HepG2 (cell line): ENCODE measurements at regions not wholly inside any gene's neighbourhood (a gene's known extent, or its start where the extent isn't known, plus 50 kb on each side); places are given as distances from the start of the nearest gene placed in this dataset.

Experiments used
- AGO1 ChIP-seq: fragments of 200-400 bp; formaldehyde crosslinking; IDR thresholded peaks from 2 replicates; pipeline ENCODE4 v1.6.1; 2017; ENCODE audit warnings: mild to moderate bottlenecking, low read depth, low read length, moderate library complexity; ENCODE audit not compliant: poor library complexity, severe bottlenecking
- CEBPG ChIP-seq: IDR thresholded peaks from 2 replicates; pipeline ENCODE4 v1.6.1; 2016
- CHD4 ChIP-seq: fragments of 200-600 bp; sonication (generic); IDR thresholded peaks from 2 replicates; pipeline ENCODE4 v1.7.0; 2017; ENCODE audit warnings: mild to moderate bottlenecking, low read length, borderline replicate concordance
- DBP ChIP-seq: sonication (generic); formaldehyde crosslinking; IDR thresholded peaks from 2 replicates; pipeline ENCODE4 v1.4.0; 2020; ENCODE audit warnings: missing genetic modification reagents; ENCODE audit errors: not compliant biosample characterization
- DMAP1 ChIP-seq: IDR thresholded peaks from 2 replicates; pipeline ENCODE4 v1.6.1; 2016
- GABPB1 ChIP-seq: IDR thresholded peaks from 2 replicates; pipeline ENCODE4 v1.6.1; 2016; ENCODE audit warnings: mild to moderate bottlenecking, missing genetic modification reagents, moderate library complexity, missing compliant biosample characterization
- MATR3 ChIP-seq: sonication (generic); formaldehyde crosslinking; IDR thresholded peaks from 2 replicates; pipeline ENCODE4 v1.4.0; 2020; ENCODE audit warnings: missing genetic modification reagents
- MEIS2 ChIP-seq: sonication (generic); formaldehyde crosslinking; IDR thresholded peaks from 2 replicates; pipeline ENCODE4 v1.9.0; 2021; ENCODE audit warnings: mild to moderate bottlenecking, missing genetic modification reagents
- PCBP1 ChIP-seq: fragments of 200-400 bp; formaldehyde crosslinking; IDR thresholded peaks from 2 replicates; pipeline ENCODE4 v1.6.1; 2017; ENCODE audit warnings: mild to moderate bottlenecking, low read depth, low read length, borderline replicate concordance
- RFX3 ChIP-seq: IDR thresholded peaks from 2 replicates; pipeline ENCODE4 v1.6.1; 2016; ENCODE audit warnings: missing biosample characterization, missing genetic modification reagents
- SIX1 ChIP-seq: sonication (generic); formaldehyde crosslinking; IDR thresholded peaks from 2 replicates; pipeline ENCODE4 v1.4.0; 2020; ENCODE audit warnings: missing genetic modification reagents, borderline replicate concordance
- SMAD3 ChIP-seq: sonication (generic); formaldehyde crosslinking; IDR thresholded peaks from 2 replicates; pipeline ENCODE4 v1.4.0; 2020; ENCODE audit warnings: missing genetic modification reagents
- SMYD3 ChIP-seq: sonication (generic); formaldehyde crosslinking; IDR thresholded peaks from 2 replicates; pipeline ENCODE4 v1.8.1; 2023; ENCODE audit warnings: mild to moderate bottlenecking, missing genetic modification reagents
- SRSF4 ChIP-seq: fragments of 200-400 bp; formaldehyde crosslinking; IDR thresholded peaks from one replicate; pipeline ENCODE4 v1.6.1; 2018; ENCODE audit warnings: mild to moderate bottlenecking, low read depth, low read length, moderate library complexity; ENCODE audit not compliant: poor library complexity, severe bottlenecking
- TOE1 ChIP-seq: sonication (generic); formaldehyde crosslinking; IDR thresholded peaks from 2 replicates; pipeline ENCODE4 v1.4.0; 2020; ENCODE audit warnings: mild to moderate bottlenecking, missing genetic modification reagents
- ZFP1 ChIP-seq: IDR thresholded peaks from 2 replicates; pipeline ENCODE4 v1.6.1; 2016
- ZFP82 ChIP-seq: sonication (generic); formaldehyde crosslinking; IDR thresholded peaks from 2 replicates; pipeline ENCODE4 v1.5.1; 2020; ENCODE audit warnings: mild to moderate bottlenecking, missing genetic modification reagents, borderline replicate concordance
- ZMYM3 ChIP-seq: sonication (generic); formaldehyde crosslinking; IDR thresholded peaks from 2 replicates; pipeline ENCODE4 v1.5.1; 2020; ENCODE audit warnings: mild to moderate bottlenecking, missing genetic modification reagents
- ZNF235 ChIP-seq: sonication (generic); formaldehyde crosslinking; IDR thresholded peaks from 2 replicates; pipeline ENCODE4 v1.8.1; 2023; ENCODE audit warnings: mild to moderate bottlenecking, missing genetic modification reagents, borderline replicate concordance
- ZNF264 ChIP-seq: sonication (generic); formaldehyde crosslinking; IDR thresholded peaks from 2 replicates; pipeline ENCODE4 v1.4.0; 2020; ENCODE audit warnings: missing genetic modification reagents
- ZNF282 ChIP-seq: fragments of 450-650 bp; IDR thresholded peaks from 2 replicates; pipeline ENCODE4 v1.6.1; 2018; ENCODE audit not compliant: partially characterized antibody
- ZNF589 ChIP-seq: sonication (generic); formaldehyde crosslinking; conservative IDR thresholded peaks from 2 replicates; pipeline ENCODE4 v1.8.0; 2022; ENCODE audit warnings: mild to moderate bottlenecking, moderate library complexity, missing genetic modification reagents
- ZNF607 ChIP-seq: sonication (generic); formaldehyde crosslinking; IDR thresholded peaks from 2 replicates; pipeline ENCODE4 v1.5.1; 2020; ENCODE audit warnings: missing genetic modification reagents, mild to moderate bottlenecking, borderline replicate concordance
- ZNF773 ChIP-seq: sonication (generic); formaldehyde crosslinking; IDR thresholded peaks from 2 replicates; pipeline ENCODE4 v1.4.0; 2020; ENCODE audit warnings: missing genetic modification reagents, borderline replicate concordance
- TF ChIP-seq, protein P1 (sequence below), 2 experiments: sonication (generic) in 1 of 2; formaldehyde crosslinking in 1 of 2; IDR thresholded peaks; 2 replicates each; pipeline versions ENCODE4 v1.4.0 to v1.6.1; 2016 to 2020; ENCODE audit warnings: borderline replicate concordance in 1 of 2, low read depth in 1 of 2, mild to moderate bottlenecking in 1 of 2, missing genetic modification reagents in 1 of 2
- TF ChIP-seq, protein P2 (sequence below): IDR thresholded peaks from 2 replicates; pipeline ENCODE4 v1.6.1; 2016; ENCODE audit warnings: control low read depth

DNA sequence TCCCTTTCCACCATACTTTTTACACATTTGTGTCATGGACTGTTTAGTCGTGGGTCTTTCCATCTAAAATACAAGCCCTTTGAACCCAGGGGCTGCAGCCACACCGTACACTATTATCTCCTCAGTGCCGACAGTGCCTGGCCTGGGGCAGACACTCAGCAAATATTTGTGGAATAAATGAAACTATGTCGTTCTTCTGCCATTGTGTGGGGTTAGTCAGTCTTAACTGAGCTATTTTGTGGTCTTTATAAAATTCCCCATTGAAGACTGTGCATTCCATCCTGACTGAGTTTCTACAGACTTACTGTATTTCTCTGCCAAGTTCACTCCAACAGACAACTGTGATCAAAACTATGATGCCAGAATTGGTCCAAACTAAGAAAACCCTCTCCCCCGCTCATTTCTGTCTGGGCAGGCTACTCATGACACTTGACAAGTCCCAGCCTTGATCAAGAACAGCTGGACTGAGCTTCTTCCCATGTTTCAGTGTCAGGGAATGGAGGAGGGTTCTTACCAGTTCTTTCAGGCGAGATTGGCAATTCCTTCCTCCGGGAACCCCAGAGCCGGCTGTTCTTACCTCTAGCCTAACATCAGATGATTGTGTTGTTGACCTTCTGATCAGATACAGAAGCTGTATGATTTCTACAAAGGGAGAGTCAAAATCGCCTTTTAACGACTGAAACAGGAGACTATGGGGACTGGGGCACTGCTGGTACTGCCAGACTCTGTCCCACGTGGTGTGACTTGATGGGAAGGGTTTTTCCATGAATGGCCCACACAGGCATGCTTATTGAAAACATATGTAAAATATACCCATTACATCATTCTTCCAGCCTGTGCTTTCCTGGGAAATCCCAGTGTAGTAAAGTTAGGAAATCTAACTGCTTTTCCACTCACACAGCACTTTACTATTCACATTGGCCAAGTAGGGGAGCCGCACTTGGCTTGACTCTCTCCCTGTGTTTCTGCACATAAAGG is 77.4 kb upstream of the NPAS2 start (continued):
- TF ChIP-seq, protein P1, sequence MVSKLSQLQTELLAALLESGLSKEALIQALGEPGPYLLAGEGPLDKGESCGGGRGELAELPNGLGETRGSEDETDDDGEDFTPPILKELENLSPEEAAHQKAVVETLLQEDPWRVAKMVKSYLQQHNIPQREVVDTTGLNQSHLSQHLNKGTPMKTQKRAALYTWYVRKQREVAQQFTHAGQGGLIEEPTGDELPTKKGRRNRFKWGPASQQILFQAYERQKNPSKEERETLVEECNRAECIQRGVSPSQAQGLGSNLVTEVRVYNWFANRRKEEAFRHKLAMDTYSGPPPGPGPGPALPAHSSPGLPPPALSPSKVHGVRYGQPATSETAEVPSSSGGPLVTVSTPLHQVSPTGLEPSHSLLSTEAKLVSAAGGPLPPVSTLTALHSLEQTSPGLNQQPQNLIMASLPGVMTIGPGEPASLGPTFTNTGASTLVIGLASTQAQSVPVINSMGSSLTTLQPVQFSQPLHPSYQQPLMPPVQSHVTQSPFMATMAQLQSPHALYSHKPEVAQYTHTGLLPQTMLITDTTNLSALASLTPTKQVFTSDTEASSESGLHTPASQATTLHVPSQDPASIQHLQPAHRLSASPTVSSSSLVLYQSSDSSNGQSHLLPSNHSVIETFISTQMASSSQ (IDR thresholded peaks at IDR 0.05; ENCODE audit: low read depth) = no peak
- TF ChIP-seq, protein P1 (CRISPR knock-in tag; IDR thresholded peaks at IDR 0.05; ENCODE audit: borderline replicate concordance) = no peak
- no peak for TF ChIP-seq SRSF4
- no peak for TF ChIP-seq SMYD3
- TF ChIP-seq SIX1 (CRISPR knock-in tag) = no peak
- TF ChIP-seq ZNF773 (CRISPR knock-in tag) = no peak
- no peak for TF ChIP-seq ZFP1 (CRISPR knock-in tag)
- no peak for TF ChIP-seq ZMYM3 (CRISPR knock-in tag)
- TF ChIP-seq MEIS2 = no peak
- no peak for TF ChIP-seq CHD4
- TF ChIP-seq DBP (CRISPR knock-in tag) = no peak
- TF ChIP-seq TOE1 (CRISPR knock-in tag) = no peak
- no peak for TF ChIP-seq SMAD3
- no peak for TF ChIP-seq MATR3
- TF ChIP-seq AGO1 = no peak
- no peak for TF ChIP-seq RFX3 (CRISPR knock-in tag)
- TF ChIP-seq ZNF282 = no peak
- TF ChIP-seq, protein P2, sequence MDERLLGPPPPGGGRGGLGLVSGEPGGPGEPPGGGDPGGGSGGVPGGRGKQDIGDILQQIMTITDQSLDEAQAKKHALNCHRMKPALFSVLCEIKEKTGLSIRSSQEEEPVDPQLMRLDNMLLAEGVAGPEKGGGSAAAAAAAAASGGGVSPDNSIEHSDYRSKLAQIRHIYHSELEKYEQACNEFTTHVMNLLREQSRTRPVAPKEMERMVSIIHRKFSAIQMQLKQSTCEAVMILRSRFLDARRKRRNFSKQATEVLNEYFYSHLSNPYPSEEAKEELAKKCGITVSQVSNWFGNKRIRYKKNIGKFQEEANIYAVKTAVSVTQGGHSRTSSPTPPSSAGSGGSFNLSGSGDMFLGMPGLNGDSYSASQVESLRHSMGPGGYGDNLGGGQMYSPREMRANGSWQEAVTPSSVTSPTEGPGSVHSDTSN (CRISPR knock-in tag) = no peak
- TF ChIP-seq ZFP82 = no peak
- no peak for TF ChIP-seq ZNF235
- TF ChIP-seq CEBPG (CRISPR knock-in tag) = no peak
- TF ChIP-seq ZNF264 (CRISPR knock-in tag) = peak; percentile 20; the same call in 1 of the 2 replicates
- TF ChIP-seq ZNF607 (CRISPR knock-in tag) = no peak
- no peak for TF ChIP-seq GABPB1 (CRISPR knock-in tag)
- TF ChIP-seq ZNF589 (CRISPR knock-in tag) = no peak
- no peak for TF ChIP-seq PCBP1
- TF ChIP-seq DMAP1 (CRISPR knock-in tag) = no peak
